ENCODE measurements at regions not wholly inside any gene's neighbourhood (a gene's known extent, or its start where the extent isn't known, plus 50 kb on each side); places are given as distances from the start of the nearest gene placed in this dataset.

DNA sequence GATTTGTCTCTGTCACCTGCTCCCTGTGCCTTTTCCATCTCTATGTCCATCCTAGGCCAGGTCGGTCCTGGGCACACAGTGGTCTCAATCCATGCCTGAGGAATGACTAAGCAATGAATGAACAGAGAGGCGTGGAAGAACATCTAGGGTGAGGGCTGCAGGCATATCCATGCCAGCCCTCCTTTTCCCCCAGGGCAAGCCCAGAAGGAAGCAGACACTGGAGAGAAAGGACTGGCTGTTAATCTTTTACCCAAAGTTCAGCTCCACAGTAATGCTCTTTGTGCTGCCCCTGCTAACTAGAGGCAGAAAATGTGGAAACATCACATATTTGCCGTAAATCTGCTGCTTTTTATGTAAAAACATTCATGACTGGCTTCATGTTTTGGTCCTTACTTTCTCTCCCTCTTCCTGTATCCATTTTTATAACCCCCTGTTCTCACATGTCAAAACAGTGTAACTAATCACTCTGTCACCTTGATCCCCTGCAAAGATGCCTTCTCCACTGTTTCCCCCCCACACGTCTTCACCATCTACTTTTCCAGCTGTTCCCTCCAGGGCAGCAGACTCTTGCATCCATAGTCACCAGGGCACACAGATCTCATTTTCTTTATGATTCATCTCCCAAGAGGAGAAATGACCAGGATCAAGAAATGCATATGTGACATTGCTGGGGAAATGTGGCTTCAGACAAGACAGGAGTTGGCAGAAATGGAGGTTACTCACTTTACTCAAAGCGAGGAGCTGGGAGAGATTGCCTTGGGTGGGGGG, 166.4 kb upstream of the PROX1 start:
- Histone ChIP-seq H3K9me2 (ENCODE audit: low read depth, low read length) (no peaks in the 10 kb centered on the region), H3K4me1 (ENCODE audit: insufficient read depth, low read length, severe bottlenecking) (no peaks in the 10 kb centered on the region), H3K9me3 (ENCODE audit: low read length) (no peaks in the 10 kb centered on the region), H3K79me2 (ENCODE audit: insufficient read depth, low read length) (no peaks in the 10 kb centered on the region), H3K9ac (ENCODE audit: low read length) (no peak overlapping the region), H3K27me3 (ENCODE audit: insufficient read depth, low read length) (no peaks in the 10 kb centered on the region), H3K4me2 (ENCODE audit: low read length) (no peak overlapping the region), H3K4me3 (ENCODE audit: low read depth, low read length, poor library complexity, severe bottlenecking) (no peak overlapping the region), H3F3A (ENCODE audit: insufficient read depth, low read length) (no peaks in the 10 kb centered on the region), H2AFZ (ENCODE audit: low read length) (no peak overlapping the region), H4K20me1 (ENCODE audit: insufficient read depth, low read length) (no peaks in the 10 kb centered on the region), H3K27ac (ENCODE audit: low read depth, low read length, poor library complexity, severe bottlenecking) (no peak overlapping the region), H3K36me3 (ENCODE audit: insufficient read depth, low read length) (no peaks in the 10 kb centered on the region)
- TF ChIP-seq EZH2 (IDR thresholded peaks at IDR 0.05; ENCODE audit: borderline replicate concordance, low read length) = no peak
- TF ChIP-seq CTCF (IDR thresholded peaks at IDR 0.05; ENCODE audit: low read length) = no peak

GRCh38 chr1:213821943-213822334, 165.8 kb upstream of the PROX1 start:
- no peaks in the 10 kb centered on the region for H3K36me3 ChIP-seq (ENCODE audit: insufficient read depth, low read length)
- H3K27me3 ChIP-seq (ENCODE audit: insufficient read depth, low read length) = no peaks in the 10 kb centered on the region
- no peak overlapping the region for H3K4me2 ChIP-seq (ENCODE audit: low read length)
- no peaks in the 10 kb centered on the region for H4K20me1 ChIP-seq (ENCODE audit: insufficient read depth, low read length)
- H3F3A ChIP-seq (ENCODE audit: insufficient read depth, low read length) = no peaks in the 10 kb centered on the region
- H3K79me2 ChIP-seq (ENCODE audit: insufficient read depth, low read length) = no peaks in the 10 kb centered on the region
- no peaks in the 10 kb centered on the region for H3K4me1 ChIP-seq (ENCODE audit: insufficient read depth, low read length, severe bottlenecking)
- no peak overlapping the region for H2AFZ ChIP-seq (ENCODE audit: low read length)
- no peak overlapping the region for H3K27ac ChIP-seq (ENCODE audit: low read depth, low read length, poor library complexity, severe bottlenecking)
- H3K4me3 ChIP-seq (ENCODE audit: low read depth, low read length, poor library complexity, severe bottlenecking) = no peak overlapping the region
- TF ChIP-seq EZH2 (IDR thresholded peaks at IDR 0.05; ENCODE audit: borderline replicate concordance, low read length) = no peak
- no peak for TF ChIP-seq CTCF (IDR thresholded peaks at IDR 0.05; ENCODE audit: low read length)
- no peak overlapping the region for H3K9ac ChIP-seq (ENCODE audit: low read length)
- H3K9me2 ChIP-seq (ENCODE audit: low read depth, low read length) = no peaks in the 10 kb centered on the region
- H3K9me3 ChIP-seq (ENCODE audit: low read length) = no peaks in the 10 kb centered on the region

- Histone ChIP-seq H2AFZ (ENCODE audit: low read length) (no peak overlapping the region), H3K79me2 (ENCODE audit: insufficient read depth, low read length) (no peaks in the 10 kb centered on the region), H3K9me2 (ENCODE audit: low read depth, low read length) (no peaks in the 10 kb centered on the region), H3K4me3 (ENCODE audit: low read depth, low read length, poor library complexity, severe bottlenecking) (no peak overlapping the region), H3K9me3 (ENCODE audit: low read length) (no peaks in the 10 kb centered on the region), H3K27me3 (ENCODE audit: insufficient read depth, low read length) (no peaks in the 10 kb centered on the region), H4K20me1 (ENCODE audit: insufficient read depth, low read length) (no peaks in the 10 kb centered on the region), H3K4me2 (ENCODE audit: low read length) (no peak overlapping the region), H3F3A (ENCODE audit: insufficient read depth, low read length) (no peaks in the 10 kb centered on the region), H3K27ac (ENCODE audit: low read depth, low read length, poor library complexity, severe bottlenecking) (no peak overlapping the region), H3K36me3 (ENCODE audit: insufficient read depth, low read length) (no peaks in the 10 kb centered on the region), H3K4me1 (ENCODE audit: insufficient read depth, low read length, severe bottlenecking) (no peaks in the 10 kb centered on the region), H3K9ac (ENCODE audit: low read length) (no peak overlapping the region)
- TF ChIP-seq CTCF (IDR thresholded peaks at IDR 0.05; ENCODE audit: low read length) (no peak), EZH2 (IDR thresholded peaks at IDR 0.05; ENCODE audit: borderline replicate concordance, low read length) (no peak)
Observed at GRCh38 chr1:213826891-213827290, 160.9 kb upstream of the PROX1 start.

Measured in OCI-LY1 (cell line).